SK-N-MC (cell line): ENCODE measurements at regions not wholly inside any gene's neighbourhood (a gene's known extent, or its start where the extent isn't known, plus 50 kb on each side); places are given as distances from the start of the nearest gene placed in this dataset.

Source experiments
- DNase-seq: peaks from one replicate; pipeline ENCODE4 v3.0.0-alpha.2; 2011; ENCODE audit warnings: low read depth, low spot score
- H3K27ac ChIP-seq: fragments of 200-600 bp; sonication (generic); 2 replicates; pipeline ENCODE4 v1.5.1; 2016; ENCODE audit warnings: mixed run types
- H3K36me3 ChIP-seq: fragments of 200-600 bp; sonication (generic); 2 replicates; pipeline ENCODE4 v1.6.1; 2017; ENCODE audit warnings: antibody characterized with exemption, low read length, mixed read lengths; ENCODE audit not compliant: insufficient read depth
- H3K4me3 ChIP-seq: fragments of 200-600 bp; sonication (generic); 2 replicates; pipeline ENCODE4 v1.5.1; 2016
- H3K9ac ChIP-seq: fragments of 200-600 bp; sonication (generic); 2 replicates; pipeline ENCODE4 v1.8.0; 2017; ENCODE audit warnings: mixed run types, mixed read lengths; ENCODE audit not compliant: insufficient read length
- H3K9me3 ChIP-seq: fragments of 200-600 bp; sonication (generic); 2 replicates; pipeline ENCODE4 v1.6.1; 2017; ENCODE audit warnings: low read depth, mild to moderate bottlenecking, antibody characterized with exemption, low read length, moderate library complexity, mixed read lengths
- EZH2 ChIP-seq: fragments of 200-600 bp; sonication (generic); IDR thresholded peaks from one replicate; pipeline ENCODE4 v1.6.1; 2017; ENCODE audit warnings: antibody characterized with exemption
- FOXP2 ChIP-seq: optimal IDR thresholded peaks from 2 replicates; pipeline ENCODE3; 2011; ENCODE audit warnings: mild to moderate bottlenecking, moderate library complexity; ENCODE audit not compliant: insufficient read depth; ENCODE audit errors: extremely low read length, control extremely low read depth
- POLR2AphosphoS5 ChIP-seq: IDR thresholded peaks from 2 replicates; pipeline ENCODE4 v1.6.1; 2012; ENCODE audit warnings: mild to moderate bottlenecking, low read depth, low read length, borderline replicate concordance

DNA sequence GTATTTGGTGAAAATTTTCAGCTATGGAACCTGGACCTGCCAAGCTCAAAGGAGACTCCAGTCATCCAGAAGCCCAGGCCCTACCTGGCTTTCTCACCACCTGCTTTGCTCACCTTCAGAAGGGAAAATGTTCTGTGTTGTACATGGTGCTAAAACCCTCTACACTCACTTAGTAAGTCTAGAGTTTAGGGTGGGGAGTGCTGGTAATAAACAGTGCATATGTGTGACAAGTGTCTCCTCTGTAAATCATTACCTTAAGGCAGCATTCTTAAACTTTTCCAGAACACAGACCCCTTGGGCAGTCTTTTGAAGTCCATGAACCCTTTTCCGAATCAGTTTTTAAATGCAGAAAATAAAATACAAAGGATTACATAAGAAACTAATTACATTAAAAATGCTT lies 248.8 kb upstream of the PIK3R1 start:
- TF ChIP-seq EZH2 (no peak), FOXP2 (no peak), POLR2AphosphoS5 (no peak)
- H3K9ac ChIP-seq: no peak overlapping the region
- no peak overlapping the region for H3K4me3 ChIP-seq
- H3K36me3 ChIP-seq: no peaks in the 10 kb centered on the region
- no peak for DNase-seq
- no peak overlapping the region for H3K27ac ChIP-seq
- no peaks in the 10 kb centered on the region for H3K9me3 ChIP-seq

DNA sequence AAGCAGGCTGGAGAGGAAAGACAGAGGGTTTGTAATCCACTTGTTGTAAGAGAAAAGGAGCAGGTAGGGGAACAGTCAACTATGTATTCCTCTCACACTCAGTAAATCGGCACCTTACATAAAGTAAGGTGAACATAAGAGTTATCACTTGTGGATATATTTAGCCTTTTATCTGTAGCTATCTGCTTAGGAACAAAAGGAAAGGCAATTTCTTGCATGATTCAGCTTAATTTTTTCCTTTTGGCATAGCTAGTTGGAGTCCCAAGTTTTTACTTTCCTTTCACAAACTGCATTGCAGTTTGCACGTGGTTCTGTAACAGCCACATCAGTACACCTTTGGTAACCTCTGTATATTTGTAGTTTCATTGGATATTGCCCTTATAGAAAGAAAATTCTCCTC lies 250.9 kb upstream of the PIK3R1 start:
- Histone ChIP-seq H3K4me3 (no peak overlapping the region), H3K27ac (no peak overlapping the region), H3K9ac (no peak overlapping the region), H3K9me3 (no peaks in the 10 kb centered on the region), H3K36me3 (no peaks in the 10 kb centered on the region)
- no peak for DNase-seq
- no peak for TF ChIP-seq POLR2AphosphoS5
- no peak for TF ChIP-seq EZH2
- no peak for TF ChIP-seq FOXP2

- no peak for DNase-seq
- Histone ChIP-seq H3K9me3 (no peaks in the 10 kb centered on the region), H3K9ac (no peak overlapping the region), H3K4me3 (no peak overlapping the region), H3K36me3 (no peaks in the 10 kb centered on the region), H3K27ac (no peak overlapping the region)
- no peak for TF ChIP-seq POLR2AphosphoS5
- no peak for TF ChIP-seq FOXP2
- no peak for TF ChIP-seq EZH2
Measured at GRCh38 chr5:67963789-67964519, 251.6 kb upstream of the PIK3R1 start.

GRCh38 chr5:67960939-67961338 lies 254.6 kb upstream of the PIK3R1 start:
- H3K9me3 ChIP-seq: no peaks in the 10 kb centered on the region
- H3K27ac ChIP-seq: no peak overlapping the region
- TF ChIP-seq EZH2 (no peak), POLR2AphosphoS5 (no peak), FOXP2 (no peak)
- no peaks in the 10 kb centered on the region for H3K36me3 ChIP-seq
- no peak overlapping the region for H3K4me3 ChIP-seq
- no peak overlapping the region for H3K9ac ChIP-seq
- DNase-seq: no peak

- TF ChIP-seq FOXP2: no peak
- TF ChIP-seq POLR2AphosphoS5: no peak
- no peak for TF ChIP-seq EZH2
- Histone ChIP-seq H3K9ac (no peak overlapping the region), H3K36me3 (no peaks in the 10 kb centered on the region), H3K27ac (no peak overlapping the region), H3K4me3 (no peak overlapping the region), H3K9me3 (no peaks in the 10 kb centered on the region)
- DNase-seq: no peak
Measured at GRCh38 chr5:67957374-67957773, 258.2 kb upstream of the PIK3R1 start.

DNA sequence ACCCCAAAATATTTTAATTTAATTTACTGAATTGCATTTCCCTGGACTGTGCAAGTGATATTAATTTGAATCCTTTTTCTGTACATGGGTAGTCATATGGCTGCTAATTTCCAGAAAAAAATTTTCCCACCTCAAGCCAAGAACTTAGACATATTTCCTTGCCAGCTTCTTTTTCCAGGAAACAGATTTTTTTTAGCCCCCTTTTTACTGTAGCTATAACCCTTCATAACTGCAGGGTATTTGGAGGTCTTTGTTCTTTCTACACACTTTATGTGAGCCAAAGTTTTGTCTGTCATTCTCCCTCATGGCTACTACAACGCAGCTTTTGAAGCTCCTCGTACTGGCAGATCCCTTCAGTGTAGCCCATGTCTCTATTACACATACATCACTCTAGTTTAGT lies 261.2 kb upstream of the PIK3R1 start:
- TF ChIP-seq FOXP2 (no peak), POLR2AphosphoS5 (no peak), EZH2 (no peak)
- Histone ChIP-seq H3K9ac (no peak overlapping the region), H3K36me3 (no peaks in the 10 kb centered on the region), H3K27ac (no peak overlapping the region), H3K9me3 (no peaks in the 10 kb centered on the region), H3K4me3 (no peak overlapping the region)
- DNase-seq: no peak

DNA sequence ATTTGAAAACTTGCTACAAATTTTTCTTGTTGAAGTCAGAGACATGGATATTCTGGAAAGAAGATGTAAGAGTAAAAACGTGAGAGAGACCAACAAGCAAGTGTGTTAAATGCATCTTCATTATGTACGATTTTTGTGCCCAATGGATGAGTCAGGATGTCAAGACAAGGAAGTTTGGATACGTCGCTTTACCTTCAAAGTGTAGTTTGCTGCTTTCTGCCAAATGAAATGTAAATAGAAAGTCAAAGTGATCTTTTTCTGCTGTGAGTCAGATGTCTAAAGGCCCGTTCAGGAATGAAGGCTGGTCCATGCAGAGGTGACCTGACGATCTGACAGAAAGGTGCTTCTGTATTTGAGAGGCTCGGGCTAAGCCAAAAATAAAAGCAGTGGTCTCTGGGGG lies 273.1 kb upstream of the PIK3R1 start:
- no peak overlapping the region for H3K9ac ChIP-seq
- TF ChIP-seq EZH2 (no peak), POLR2AphosphoS5 (no peak), FOXP2 (no peak)
- no peak overlapping the region for H3K4me3 ChIP-seq
- H3K9me3 ChIP-seq: no peaks in the 10 kb centered on the region
- H3K27ac ChIP-seq: no peak overlapping the region
- H3K36me3 ChIP-seq: no peaks in the 10 kb centered on the region
- no peak for DNase-seq

GRCh38 chr5:67941614-67942401 lies 273.7 kb upstream of the PIK3R1 start:
- Histone ChIP-seq H3K9ac (no peak overlapping the region), H3K9me3 (no peaks in the 10 kb centered on the region), H3K4me3 (no peak overlapping the region), H3K27ac (no peak overlapping the region), H3K36me3 (no peaks in the 10 kb centered on the region)
- DNase-seq: no peak
- TF ChIP-seq POLR2AphosphoS5: no peak
- TF ChIP-seq FOXP2: no peak
- no peak for TF ChIP-seq EZH2

DNA sequence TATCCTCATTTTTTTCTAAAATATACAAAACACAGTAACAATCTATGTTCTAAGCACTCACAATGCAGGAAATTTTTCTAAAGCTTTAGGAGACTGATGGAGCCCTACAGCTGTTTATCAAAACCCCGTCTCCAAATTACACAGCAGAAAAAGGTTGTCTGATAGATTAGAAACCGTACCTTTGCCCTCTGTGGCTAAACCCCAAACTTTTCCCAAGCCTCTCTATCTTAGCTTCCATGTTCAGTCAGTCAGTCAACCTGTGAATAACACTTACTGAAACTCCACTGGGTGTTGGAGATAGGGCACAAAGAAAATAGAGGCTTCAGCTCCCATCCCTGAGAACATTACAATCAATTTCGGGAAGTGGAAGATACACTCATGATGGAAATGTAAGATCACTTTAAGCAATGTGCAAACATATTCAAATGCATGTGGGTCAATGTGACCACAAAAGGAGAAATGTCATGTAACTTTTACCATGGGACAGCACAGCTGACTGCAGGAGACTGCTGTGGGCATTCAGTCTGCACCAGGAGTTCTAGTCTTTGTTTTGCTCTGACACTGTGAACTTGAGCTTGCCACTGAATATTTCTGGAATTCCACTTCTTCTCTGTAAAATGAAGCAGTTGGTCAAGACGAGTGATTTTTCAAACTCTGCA lies 279.5 kb upstream of the PIK3R1 start:
- no peak for DNase-seq
- TF ChIP-seq FOXP2: no peak
- no peak for TF ChIP-seq EZH2
- TF ChIP-seq POLR2AphosphoS5: no peak
- Histone ChIP-seq H3K9me3 (no peaks in the 10 kb centered on the region), H3K36me3 (no peaks in the 10 kb centered on the region), H3K4me3 (no peak overlapping the region), H3K9ac (no peak overlapping the region), H3K27ac (no peak overlapping the region)
